ENCODE measurements at regions not wholly inside any gene's neighbourhood (a gene's known extent, or its start where the extent isn't known, plus 50 kb on each side); places are given as distances from the start of the nearest gene placed in this dataset.
"Not testable (repeated sequence)": the region's sequence is repeated elsewhere in the genome, so short reads cannot be mapped to it uniquely, and the experiment has no call there.

DNA sequence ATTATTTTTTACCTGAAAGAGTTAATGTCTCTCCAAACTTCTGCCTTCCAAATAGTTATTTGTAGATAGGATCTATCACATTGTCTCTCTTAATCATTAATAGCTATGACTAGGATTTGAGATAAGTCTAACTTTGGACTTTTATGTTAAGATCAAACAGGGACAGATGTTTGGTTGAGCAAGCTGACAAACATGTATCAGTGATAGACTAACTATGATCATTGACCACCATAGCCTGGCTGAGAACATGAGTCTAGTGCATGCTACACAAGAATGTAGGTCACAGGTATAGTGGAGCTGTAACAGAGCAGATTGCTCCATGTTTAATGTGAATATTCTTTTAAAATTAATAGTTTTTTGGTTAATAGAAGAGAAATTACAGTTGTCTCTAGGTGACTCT is 52.0 kb downstream of the SYT15B start:
- not testable (repeated sequence) for DNase-seq

DNA sequence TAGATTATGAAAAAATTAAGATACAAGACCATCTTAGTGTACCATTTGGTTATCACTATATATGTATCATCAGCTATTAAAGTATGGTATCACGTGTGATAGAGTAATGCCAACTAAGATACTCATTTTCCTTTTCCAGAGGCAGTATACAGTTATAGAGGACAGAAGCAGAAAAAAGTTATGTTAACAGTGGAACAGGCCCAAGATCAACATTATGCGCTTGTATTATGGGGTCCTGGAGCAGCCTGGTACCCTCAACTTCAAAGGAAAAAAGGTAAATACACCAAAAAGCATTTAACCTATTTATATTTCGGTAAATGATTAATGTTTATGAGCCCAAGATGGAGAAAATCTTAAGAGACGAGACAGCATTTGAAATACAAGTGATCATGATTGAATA is 52.9 kb downstream of the SYT15B start:
- not testable (repeated sequence) for DNase-seq

DNA sequence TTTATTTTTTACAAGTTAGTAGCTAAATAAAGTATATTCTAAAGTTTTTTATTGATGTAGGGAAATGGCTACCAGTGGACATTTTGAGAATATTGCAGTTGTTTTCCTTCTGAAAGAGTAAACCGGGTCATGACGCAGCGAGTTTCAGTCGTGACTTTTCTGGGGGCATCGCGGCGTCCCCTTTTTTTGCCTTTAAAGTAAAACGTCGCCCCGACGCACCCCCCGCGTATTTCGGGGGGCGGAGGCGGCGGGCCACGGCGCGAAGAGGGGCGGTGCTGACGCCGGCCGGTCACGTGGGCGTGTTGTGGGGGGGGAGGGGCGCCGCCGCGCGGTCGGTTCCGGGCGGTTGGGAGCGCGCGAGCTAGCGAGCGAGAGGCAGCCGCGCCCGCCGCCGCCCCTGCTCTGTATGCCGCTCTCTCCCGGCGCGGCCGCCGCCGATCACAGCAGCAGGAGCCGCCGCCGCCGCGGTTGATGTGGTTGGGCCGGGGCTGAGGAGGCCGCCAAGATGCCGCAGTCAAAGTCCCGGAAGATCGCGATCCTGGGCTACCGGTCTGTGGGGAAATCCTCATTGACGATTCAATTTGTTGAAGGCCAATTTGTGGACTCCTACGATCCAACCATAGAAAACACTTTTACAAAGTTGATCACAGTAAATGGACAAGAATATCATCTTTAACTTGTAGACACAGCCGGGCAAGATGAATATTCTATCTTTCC is 57.5 kb downstream of the SYT15B start:
- not testable (repeated sequence) for DNase-seq

DNA sequence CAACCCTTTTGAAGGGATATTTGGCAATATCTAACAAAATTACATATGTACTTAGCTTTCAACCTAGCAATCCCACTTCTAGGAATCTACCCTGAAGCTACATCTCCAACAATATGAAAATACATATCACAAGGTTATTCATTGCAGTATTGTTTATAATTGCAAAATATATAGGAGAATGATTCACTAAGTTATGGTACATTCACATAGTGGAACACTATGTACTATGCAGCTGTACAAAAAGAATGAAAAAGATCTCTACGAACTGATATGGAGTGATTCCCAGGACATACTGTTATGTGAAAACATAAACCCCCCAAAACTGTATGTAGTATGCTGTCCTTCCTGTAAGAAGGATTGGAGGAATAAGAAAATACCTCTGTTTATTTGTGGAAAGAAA is 62.1 kb downstream of the SYT15B start:
- DNase-seq = not testable (repeated sequence)

DNA sequence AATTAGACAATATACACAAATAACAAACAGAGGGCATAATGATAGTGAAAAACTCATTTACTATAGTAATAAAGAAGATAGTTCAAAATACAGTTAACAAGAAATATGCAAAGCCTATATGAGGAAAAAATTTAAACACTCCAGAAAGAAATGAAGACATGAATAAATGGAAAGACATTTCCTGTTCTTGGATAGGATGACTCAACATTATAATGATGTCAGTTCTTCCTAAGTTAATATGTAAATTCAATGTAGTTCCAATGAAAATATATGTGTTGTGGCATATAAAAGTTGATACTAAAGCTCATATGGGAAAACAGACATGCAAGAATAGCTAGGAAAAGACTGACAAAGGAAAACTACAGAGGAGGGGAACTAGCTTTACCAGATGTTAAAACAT is 63.5 kb downstream of the SYT15B start:
- DNase-seq = not testable (repeated sequence)

DNA sequence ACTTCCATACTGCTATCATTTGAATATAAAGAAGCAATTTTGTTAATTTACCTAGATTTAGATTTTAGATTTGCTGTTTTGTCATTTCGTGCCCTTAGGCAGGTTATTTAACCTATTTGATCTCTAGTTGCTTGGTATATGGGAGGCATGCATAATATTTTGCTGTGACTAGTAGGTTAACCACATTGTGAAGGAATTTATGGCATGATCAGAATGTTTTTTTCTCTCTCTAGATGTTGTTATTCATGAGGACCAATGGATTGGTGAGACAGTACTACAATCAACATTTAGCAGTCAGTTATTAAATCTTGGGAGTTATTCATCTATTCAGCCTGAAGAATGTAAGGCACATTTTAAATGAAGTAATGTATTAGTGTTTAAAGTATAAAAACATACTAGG is 67.2 kb downstream of the SYT15B start:
- not testable (repeated sequence) for DNase-seq

DNA sequence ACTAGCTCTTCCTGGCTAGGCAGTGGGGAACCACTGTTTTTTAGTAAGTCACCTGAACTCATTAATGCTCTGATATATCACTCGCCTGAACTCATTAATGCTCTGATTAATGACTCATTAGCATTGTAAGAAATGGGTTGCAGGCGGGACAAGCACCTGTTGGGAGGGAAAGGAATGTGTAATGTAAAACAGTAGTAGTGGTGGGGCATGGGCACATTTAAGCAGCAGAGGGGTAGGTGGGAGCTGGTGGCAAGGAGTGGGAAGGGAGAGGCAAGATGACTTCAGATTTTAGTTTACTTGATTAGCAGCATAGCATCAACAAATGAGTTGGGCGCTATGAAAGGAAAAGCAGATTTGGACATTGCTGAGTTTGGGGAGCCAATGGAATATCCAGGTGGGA is 68.2 kb downstream of the SYT15B start:
- not testable (repeated sequence) for DNase-seq

DNA sequence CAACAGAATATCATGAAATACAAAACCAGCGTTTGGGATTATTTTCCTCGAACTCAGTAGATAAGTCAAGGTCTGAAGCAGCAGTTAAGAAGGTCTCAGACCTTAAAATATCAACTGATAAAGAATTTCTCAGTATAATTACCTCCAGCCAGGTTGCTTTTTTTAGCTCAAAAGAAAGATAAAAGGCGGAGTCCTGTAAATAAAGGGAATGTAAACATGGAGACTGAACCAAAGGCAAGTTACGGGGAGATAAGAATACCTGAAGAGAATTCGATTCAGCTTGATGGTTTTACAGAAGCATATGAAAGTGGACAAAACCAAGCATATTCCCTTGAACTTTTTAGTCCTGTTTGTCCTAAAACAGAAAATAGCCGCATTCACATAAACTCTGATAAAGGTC is 73.1 kb downstream of the SYT15B start:
- DNase-seq = not testable (repeated sequence)

DNA sequence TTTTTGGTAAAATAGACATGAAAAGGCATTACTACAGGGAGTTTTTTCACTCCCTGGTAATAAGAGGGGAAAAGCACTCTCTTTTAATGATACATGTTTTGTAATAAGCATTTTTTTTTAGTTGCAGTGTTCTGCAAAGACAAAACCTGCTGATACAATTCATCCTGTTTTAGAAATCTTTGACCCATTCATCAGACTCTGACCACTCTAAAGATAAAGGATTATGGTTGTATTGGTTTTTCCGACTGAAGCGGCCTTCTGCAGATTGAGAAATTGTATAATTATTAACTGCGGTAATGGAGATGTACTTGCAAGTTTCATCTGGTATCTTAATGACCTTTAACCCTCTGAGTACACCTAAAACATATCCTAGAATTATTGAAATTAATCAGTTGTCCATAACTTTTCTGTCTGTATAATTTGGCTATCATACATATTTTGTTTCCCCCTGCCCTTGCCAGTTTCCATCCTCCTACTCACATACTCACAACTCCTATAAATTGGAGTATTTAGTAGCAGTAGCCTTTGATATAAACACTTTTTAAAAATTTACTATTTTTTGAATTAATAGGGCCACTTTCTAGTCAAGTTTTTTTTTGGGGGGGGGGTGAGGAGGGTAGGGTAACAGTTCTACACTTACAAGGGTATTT is 79.4 kb downstream of the SYT15B start:
- not testable (repeated sequence) for DNase-seq

DNA sequence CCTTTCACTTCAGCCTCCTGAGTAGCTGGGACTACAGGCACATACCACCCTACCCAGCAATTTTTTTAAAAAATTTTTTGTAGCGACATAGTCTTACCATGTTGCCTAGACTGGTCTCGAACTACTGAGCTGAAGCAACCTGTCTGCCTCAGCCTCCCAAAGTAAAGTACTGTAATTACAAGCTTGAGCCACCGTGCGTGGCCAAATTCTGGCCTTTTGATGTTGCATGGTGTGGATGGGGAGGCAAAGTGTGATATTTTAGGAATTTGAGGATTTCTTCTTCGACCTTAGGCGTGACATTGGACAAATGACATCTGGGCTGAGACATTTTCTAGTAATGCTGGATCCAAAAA is 81.8 kb downstream of the SYT15B start:
- DNase-seq = not testable (repeated sequence)

DNA sequence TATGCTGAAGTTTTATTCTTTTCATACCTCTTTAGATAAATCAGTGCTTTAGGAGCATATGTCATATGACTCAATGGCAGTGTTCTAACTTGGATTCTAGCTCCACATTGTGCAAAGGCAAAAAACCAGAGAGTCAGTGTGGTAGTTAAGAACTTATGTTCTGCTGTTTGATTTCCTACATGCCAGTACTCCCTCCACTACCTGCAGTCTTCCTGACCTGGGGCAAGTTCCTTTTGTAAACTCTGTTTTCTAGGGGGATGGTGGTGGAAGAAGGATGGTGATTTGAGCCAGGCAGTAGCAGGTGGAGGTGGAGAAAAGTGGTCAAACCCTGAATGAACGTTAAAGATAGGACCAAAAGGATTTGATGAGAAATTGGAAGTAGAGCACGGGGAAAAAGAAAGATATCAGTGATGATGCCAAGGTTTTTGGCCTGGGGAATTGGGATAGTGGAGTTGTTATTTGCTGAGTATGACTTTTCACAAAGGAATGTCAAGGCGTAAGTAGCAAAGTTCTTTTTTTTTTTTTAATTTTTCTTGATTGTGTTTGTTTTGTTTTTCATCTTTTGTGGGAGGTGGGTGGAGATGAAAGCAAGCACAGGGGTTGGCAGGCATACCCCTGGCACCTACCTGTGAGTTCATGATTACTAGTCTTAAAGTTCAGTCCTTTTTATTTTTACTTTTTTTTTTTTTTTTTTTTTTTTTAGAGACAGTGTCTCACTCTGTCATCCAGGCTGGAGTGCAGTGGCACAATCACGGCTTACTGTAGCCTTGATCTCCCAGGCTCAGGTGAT is 82.3 kb downstream of the SYT15B start:
- DNase-seq = not testable (repeated sequence)

DNA sequence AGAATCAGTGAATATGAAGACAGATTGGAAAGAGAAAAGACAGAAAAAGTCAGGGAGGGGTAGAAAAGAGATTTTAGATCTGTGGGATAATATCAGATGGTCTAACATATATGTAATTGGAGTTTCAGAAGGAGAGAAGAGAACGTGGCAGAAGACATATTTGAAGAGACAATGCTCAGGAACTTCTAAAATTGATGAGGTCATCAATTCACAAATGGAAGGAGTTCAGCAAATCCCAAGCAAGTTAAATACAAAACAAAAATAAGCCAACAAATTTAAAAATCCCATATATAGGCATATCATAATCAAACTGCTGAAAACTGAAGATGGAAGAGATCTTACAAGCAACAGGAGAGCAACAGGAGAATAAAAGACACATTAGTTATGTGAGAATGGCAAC is 87.3 kb downstream of the SYT15B start:
- DNase-seq = not testable (repeated sequence)

DNA sequence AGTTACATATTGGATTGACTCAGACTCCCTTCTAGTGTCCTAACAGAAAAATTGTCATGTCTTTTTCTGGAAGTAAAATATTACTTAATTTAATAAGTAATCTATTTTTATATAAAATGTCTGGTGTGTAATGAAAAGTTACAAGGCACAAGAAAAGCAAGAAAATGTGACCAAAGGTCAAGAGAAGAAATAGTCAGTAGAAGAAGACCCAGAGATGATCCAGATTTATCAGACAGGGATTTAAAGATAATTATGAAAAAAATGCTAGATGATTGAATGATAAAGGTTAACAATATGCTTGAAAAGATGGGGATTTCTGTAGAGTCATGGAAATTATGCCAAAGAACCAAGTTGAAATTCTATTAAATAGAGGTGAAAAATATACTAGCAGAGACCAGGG is 87.8 kb downstream of the SYT15B start:
- DNase-seq = not testable (repeated sequence)

DNA sequence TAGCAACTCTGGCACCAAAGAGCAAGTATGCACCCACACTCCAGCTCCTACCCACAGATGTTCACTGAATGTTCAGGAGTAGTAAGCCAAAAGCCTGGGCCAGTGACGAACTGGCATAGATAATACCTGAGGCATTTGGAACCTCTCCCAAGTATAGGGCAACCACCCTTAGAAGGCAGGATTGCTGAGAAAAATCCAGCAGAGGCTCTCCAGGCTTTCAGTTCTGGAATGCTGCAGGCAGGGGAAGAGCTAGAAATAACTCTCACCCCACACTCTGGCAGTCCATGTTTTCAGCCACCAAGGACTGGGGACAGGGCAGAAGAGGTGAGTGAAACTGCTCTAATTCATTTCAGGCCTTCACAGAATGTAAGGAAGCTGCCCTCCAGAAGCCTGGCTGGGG is 90.3 kb downstream of the SYT15B start:
- DNase-seq = not testable (repeated sequence)

DNA sequence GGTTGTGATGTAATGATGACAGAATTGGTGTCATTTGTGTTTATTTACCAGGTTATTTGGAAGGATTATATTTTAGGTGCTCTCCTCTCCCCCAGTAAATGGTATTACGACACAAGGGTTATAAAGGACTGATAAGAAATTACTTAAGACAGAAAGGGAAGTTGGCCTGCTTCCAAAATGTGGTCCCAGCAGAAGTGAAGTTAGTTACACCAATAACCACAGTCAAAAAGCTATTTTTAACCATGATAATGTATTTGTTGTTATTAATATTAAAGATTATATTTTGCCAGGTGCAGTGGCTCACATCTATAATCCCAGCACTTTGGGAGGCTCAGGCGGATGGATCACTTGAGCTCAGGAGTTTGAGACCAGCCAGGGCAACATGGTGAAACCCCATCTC is 92.5 kb downstream of the SYT15B start:
- not testable (repeated sequence) for DNase-seq

DNA sequence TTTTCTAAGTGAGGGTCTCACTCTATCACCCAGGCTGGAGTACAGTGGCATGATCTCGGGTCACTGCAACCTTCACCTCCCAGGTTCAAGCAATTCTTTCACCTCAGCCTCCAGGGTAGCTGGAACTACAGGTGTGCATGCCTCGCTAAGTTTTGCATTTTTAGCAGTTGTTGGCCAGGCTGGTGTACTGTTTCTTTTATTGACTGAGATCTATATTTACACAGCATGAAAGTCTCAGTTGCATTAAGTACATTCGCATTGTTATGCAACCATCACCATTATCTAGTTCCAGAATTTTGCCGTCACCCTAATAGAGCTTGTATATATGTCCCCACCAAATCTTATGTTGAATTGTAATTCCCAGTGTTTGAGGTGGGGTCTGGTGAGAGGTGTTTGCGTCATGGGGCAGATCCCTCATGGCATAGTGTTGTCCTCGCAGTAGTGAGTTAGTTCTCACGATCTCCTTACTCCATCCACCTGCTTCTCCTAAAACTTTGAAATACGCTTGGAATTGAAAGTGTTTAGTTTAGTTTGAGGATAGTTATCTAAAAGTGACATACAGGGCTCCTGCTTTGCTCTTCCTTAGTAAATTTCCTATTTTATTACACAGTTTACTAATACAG is 101.3 kb downstream of the SYT15B start:
- DNase-seq = not testable (repeated sequence)

DNA sequence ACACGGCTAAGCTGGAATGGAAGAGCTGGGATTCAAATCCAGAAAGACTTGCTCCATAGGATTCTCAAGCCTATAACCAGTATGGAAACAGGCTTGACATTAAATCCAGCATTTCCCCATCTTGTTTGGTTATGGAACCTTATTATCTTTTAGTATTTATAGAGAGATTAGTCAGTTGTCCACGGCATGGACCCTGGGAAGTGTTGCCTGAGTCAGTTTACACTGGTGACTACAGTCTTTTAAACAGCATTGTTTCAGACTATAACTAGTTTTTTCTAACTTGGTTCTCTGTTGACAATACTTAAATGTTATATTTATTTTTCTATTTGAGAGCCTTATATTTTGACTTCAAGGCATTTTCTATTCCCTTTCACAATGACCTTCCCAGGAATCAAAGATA is 106.7 kb downstream of the SYT15B start:
- not testable (repeated sequence) for DNase-seq

DNA sequence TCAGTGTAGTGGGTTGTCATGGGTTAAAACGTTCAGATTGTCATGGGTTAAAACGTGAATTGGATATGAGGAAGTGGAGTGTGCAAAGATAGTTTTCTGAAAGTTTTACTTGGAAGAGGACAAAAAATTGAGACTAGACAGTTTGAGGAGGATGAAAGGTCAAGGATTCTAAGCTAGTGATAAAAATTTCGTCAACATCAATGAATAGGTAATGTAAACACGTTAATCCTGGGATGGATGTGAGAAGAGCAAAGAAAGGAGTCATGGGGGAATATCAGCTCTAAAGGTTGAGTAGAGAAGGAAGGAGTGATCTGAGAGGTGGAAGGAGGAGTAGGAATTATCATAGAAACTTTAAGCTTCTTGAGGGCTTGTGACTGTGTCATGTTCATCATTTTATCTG is 109.2 kb downstream of the SYT15B start:
- DNase-seq = not testable (repeated sequence)

DNA sequence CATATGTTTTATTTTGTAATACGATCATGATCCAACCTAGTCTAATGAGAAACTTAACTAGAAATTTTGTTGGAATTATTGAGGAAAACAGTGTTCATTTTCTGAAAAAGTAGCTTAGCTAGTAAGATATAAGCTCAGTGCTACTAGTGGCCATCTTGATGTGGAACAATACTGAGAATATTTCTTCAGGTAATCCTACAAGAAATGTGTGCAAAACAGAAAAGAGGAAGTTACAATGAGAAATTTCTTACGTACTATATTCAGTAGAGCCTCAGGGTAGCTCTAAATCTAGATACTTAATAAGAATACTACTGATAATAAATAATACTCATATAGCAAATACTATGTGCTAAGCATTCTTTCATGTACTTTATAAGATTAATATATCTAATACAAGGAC is 114.8 kb downstream of the SYT15B start:
- not testable (repeated sequence) for DNase-seq

DNA sequence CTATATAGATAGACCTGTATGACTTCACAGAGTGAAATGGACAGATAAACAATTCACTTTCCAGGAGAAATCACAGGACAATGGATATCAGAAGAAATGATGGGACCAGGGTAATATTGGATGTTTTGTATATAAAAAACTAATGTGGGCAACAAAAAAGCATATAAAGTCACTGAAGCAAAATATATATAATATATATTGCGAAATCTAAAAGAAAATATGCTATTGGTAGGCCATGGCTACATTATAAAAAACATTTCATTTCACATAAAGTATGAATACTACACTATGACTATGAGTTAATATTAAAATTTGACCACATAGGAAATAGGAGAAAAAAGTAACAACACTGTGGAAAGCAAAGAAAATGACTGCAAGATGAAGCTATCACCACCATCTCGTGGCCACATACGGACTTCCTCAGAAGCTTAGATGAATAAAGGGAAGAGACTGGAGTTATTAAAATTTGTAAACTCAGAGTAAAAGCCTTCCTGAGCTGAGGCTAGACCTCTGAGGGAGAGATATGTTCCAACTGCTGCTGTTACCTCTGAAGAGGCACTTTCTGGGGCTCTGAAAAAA is 115.8 kb downstream of the SYT15B start:
- DNase-seq = peak; percentile 2 to 24

DNA sequence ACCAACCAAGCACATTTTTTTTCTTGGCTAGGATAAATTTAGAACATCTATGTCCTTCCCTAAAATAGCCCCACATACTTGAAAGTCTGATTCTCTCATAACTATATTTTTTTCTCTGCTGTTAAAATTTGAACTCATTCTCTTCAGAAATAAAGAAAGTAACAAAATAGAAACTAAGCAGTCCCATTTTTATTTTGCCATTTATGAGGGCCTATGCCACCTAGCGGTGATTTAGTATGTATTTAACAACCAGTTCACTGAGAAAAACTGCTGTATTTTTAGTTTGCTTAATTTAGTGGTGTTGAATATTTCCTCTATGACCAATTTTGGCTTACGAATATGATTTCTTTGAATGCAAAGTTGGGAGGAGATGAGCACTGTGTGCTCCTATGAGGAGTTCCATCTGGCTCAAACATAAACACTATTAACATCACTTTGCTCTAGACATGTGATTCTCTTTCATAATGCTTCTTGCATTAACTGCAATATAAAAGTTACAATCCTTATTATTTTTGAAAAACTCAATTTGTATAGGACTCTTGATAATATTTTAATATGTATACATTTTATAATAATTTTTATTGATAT is 116.6 kb downstream of the SYT15B start:
- not testable (repeated sequence) for DNase-seq

DNA sequence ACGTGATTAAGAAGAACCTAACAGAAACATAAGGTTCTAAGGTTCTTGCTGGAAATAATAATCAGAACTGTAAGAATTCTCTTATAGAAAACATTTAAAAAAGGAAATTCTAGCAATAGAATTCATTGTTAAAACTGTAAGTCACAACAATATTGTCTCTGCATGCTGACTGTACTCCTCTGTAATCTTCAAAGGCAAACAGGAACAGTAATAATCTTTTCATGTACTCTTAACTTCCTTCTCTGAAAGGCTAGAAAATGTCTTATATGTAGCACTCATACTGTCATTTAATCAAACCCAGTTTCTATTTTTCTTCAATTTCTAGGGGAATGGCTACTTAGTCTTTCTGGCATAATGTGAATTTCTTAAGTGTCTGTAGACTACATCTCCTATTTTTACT is 103.5 kb upstream of the AGAP9 start:
- DNase-seq = not testable (repeated sequence)

Data from inflammatory macrophage (primary cell).